Fibroblast of peridontal ligament (primary cell): ENCODE measurements at regions not wholly inside any gene's neighbourhood (a gene's known extent, or its start where the extent isn't known, plus 50 kb on each side); places are given as distances from the start of the nearest gene placed in this dataset.

ENCODE experiments used
- DNase-seq: peaks from one replicate; pipeline ENCODE4 v3.0.0-alpha.2; 2010; ENCODE audit errors: extremely low read depth

- DNase-seq: no peak
Measured at GRCh38 chr2:78941751-78942150, 83.8 kb upstream of the REG3G start.

- no peak for DNase-seq
Measured at GRCh38 chr2:78963881-78964280, 61.6 kb upstream of the REG3G start.

- DNase-seq: no peak
Measured at GRCh38 chr2:78967294-78967693, 58.2 kb upstream of the REG3G start.

- no peak for DNase-seq
Measured at GRCh38 chr2:78973630-78974029, 51.9 kb upstream of the REG3G start.
